ENCODE measurements at regions not wholly inside any gene's neighbourhood (a gene's known extent, or its start where the extent isn't known, plus 50 kb on each side); places are given as distances from the start of the nearest gene placed in this dataset.

DNA sequence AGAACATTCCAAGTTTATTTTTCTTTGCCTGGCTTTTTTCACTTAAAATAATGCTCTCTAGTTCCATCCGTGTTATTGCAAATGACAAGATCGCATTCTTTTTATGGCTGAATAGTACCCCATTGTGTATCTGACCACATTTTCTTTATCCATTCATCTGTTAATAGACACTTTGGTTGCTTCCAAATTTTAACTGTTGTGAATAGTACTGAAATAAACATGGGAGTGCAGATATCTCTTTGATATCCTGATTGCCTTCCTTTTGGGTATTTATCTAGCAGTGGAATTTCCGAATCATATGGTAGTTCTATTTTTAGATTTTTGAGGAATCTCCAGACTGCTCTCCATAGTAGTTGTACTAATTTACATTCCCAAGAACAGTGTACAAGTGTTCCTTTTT lies 230.5 kb downstream of the FIGN start:
- no TSS peak for BruUV-seq (replicated peaks)
- intact Hi-C loops (cut with micrococcal nuclease) (no loop called here), in situ Hi-C loops (cut with MboI) (no loop called here)
- H2AFZ ChIP-seq (ENCODE audit: low read depth, low read length), result no peak overlapping the region
- no peak for FAIRE-seq
- no peaks in the 10 kb centered on the region for H3K9me1 ChIP-seq (ENCODE audit: control insufficient read depth, insufficient read depth, low read length)
- H3K27me3 ChIP-seq (ENCODE audit: control insufficient read depth in 2 of 2, insufficient read depth in 2 of 2, low read length in 2 of 2), result no peaks in the 10 kb centered on the region
- 2% methylated on average over 3 of the region's 3 CpGs for WGBS (ENCODE audit: insufficient coverage, low coverage, missing lambda C conversion rate)
- TF ChIP-seq JUND (IDR thresholded peaks at IDR 0.05; ENCODE audit: borderline replicate concordance, low read depth, low read length) (no peak), JUND (tag; IDR thresholded peaks at IDR 0.05; ENCODE audit: borderline replicate concordance, low read depth, low read length) (no peak), EGR1 (conservative IDR thresholded peaks at IDR 0.05) (no peak)
- no peaks in the 10 kb centered on the region for H3K79me2 ChIP-seq (ENCODE audit: control insufficient read depth, insufficient read depth, low read length)
- H3K4me3 ChIP-seq, result no peak overlapping the region
- no peak for DNase-seq (ENCODE audit: extremely low read depth in 1 of 4, low spot score in 3 of 4)
- POLR2A ChIA-PET, result no interaction called here
- CTCF ChIA-PET (ENCODE audit: low intra/inter-chr PET ratio), result no interaction called here
- no peaks in the 10 kb centered on the region for H3K9me3 ChIP-seq (replicated peaks; ENCODE audit: control insufficient read depth, insufficient read depth, low read depth, low read length)
- H3K36me3 ChIP-seq (ENCODE audit: control insufficient read depth, insufficient read depth, low read length), result no peaks in the 10 kb centered on the region
- no peak overlapping the region for H3K4me2 ChIP-seq (ENCODE audit: insufficient read depth, low read length)
- ATAC-seq, result no peak
- no peaks in the 10 kb centered on the region for H3K4me1 ChIP-seq (replicated peaks in 1 of 2; ENCODE audit: control insufficient read depth in 2 of 2, insufficient read depth in 2 of 2, low read length in 2 of 2)
- no peaks in the 10 kb centered on the region for H4K20me1 ChIP-seq (replicated peaks; ENCODE audit: control insufficient read depth, insufficient read depth, low read length)
- H3K27ac ChIP-seq (ENCODE audit: extremely low read depth, low read depth, low read length), result no peak overlapping the region
- no peak overlapping the region for H3K9ac ChIP-seq (ENCODE audit: insufficient read depth in 1 of 2, low read depth in 2 of 2, low read length in 2 of 2)

- H2AFZ ChIP-seq (ENCODE audit: low read depth, low read length), result no peak overlapping the region
- FAIRE-seq (no peak), DNase-seq (ENCODE audit: extremely low read depth in 1 of 4, low spot score in 3 of 4) (no peak), ATAC-seq (no peak)
- no peaks in the 10 kb centered on the region; the same call in 1 of the 2 replicates for H3K9me3 ChIP-seq (replicated peaks; ENCODE audit: control insufficient read depth, insufficient read depth, low read depth, low read length)
- H3K4me1 ChIP-seq (replicated peaks in 1 of 2; ENCODE audit: control insufficient read depth in 2 of 2, insufficient read depth in 2 of 2, low read length in 2 of 2), result no peaks in the 10 kb centered on the region
- intact Hi-C loops (cut with micrococcal nuclease) (no loop called here), in situ Hi-C loops (cut with MboI) (no loop called here)
- H4K20me1 ChIP-seq (replicated peaks; ENCODE audit: control insufficient read depth, insufficient read depth, low read length), result no peaks in the 10 kb centered on the region
- H3K36me3 ChIP-seq (ENCODE audit: control insufficient read depth, insufficient read depth, low read length), result no peaks in the 10 kb centered on the region
- no TSS peak for BruUV-seq (replicated peaks)
- ChIA-PET POLR2A (no interaction called here), CTCF (ENCODE audit: low intra/inter-chr PET ratio) (no interaction called here)
- H3K4me3 ChIP-seq, result no peak overlapping the region
- no peak overlapping the region for H3K27ac ChIP-seq (ENCODE audit: extremely low read depth, low read depth, low read length)
- H3K4me2 ChIP-seq (ENCODE audit: insufficient read depth, low read length), result no peak overlapping the region
- H3K79me2 ChIP-seq (ENCODE audit: control insufficient read depth, insufficient read depth, low read length), result no peaks in the 10 kb centered on the region
- no peak overlapping the region for H3K9ac ChIP-seq (ENCODE audit: insufficient read depth in 1 of 2, low read depth in 2 of 2, low read length in 2 of 2)
- H3K27me3 ChIP-seq (ENCODE audit: control insufficient read depth in 2 of 2, insufficient read depth in 2 of 2, low read length in 2 of 2), result no peaks in the 10 kb centered on the region
- WGBS (ENCODE audit: insufficient coverage, low coverage, missing lambda C conversion rate), result 0% methylated on average over 13 of the region's 13 CpGs
- no peaks in the 10 kb centered on the region for H3K9me1 ChIP-seq (ENCODE audit: control insufficient read depth, insufficient read depth, low read length)
- TF ChIP-seq PTRF (tag; IDR thresholded peaks at IDR 0.05) (no peak), MYNN (IDR thresholded peaks at IDR 0.05) (no peak), MYNN (CRISPR knock-in tag; IDR thresholded peaks at IDR 0.05) (no peak), ZNF507 (tag; conservative IDR thresholded peaks at IDR 0.05) (no peak), KLF1 (tag; IDR thresholded peaks at IDR 0.05) (no peak), ZNF124 (CRISPR knock-in tag; IDR thresholded peaks at IDR 0.05) (no peak)
- TF ChIP-seq, protein P1, sequence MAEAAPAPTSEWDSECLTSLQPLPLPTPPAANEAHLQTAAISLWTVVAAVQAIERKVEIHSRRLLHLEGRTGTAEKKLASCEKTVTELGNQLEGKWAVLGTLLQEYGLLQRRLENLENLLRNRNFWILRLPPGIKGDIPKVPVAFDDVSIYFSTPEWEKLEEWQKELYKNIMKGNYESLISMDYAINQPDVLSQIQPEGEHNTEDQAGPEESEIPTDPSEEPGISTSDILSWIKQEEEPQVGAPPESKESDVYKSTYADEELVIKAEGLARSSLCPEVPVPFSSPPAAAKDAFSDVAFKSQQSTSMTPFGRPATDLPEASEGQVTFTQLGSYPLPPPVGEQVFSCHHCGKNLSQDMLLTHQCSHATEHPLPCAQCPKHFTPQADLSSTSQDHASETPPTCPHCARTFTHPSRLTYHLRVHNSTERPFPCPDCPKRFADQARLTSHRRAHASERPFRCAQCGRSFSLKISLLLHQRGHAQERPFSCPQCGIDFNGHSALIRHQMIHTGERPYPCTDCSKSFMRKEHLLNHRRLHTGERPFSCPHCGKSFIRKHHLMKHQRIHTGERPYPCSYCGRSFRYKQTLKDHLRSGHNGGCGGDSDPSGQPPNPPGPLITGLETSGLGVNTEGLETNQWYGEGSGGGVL (CRISPR knock-in tag; IDR thresholded peaks at IDR 0.05), result no peak
Measured at GRCh38 chr2:163493359-163494298, 242.2 kb downstream of the FIGN start.
